GDM1 (cell line): ENCODE measurements at regions not wholly inside any gene's neighbourhood (a gene's known extent, or its start where the extent isn't known, plus 50 kb on each side); places are given as distances from the start of the nearest gene placed in this dataset.
A peak's percentile ranks its signal among the peaks of the same experiment; 100 is the strongest.
"Not testable (repeated sequence)": the region's sequence is repeated elsewhere in the genome, so short reads cannot be mapped to it uniquely, and the experiment has no call there.

Experiments used
- DNase-seq: peaks from one replicate; lab custom pipeline; 2025; lab: John Stamatoyannopoulos, UW

GRCh38 chr6:133789449-133789848 is 99.5 kb upstream of the TCF21 start:
- DNase-seq: not testable (repeated sequence)

GRCh38 chr6:133790756-133791155 is 98.2 kb upstream of the TCF21 start:
- not testable (repeated sequence) for DNase-seq

- DNase-seq: not testable (repeated sequence)
Measured at GRCh38 chr6:133795051-133795450, 93.9 kb upstream of the TCF21 start.

GRCh38 chr6:133796235-133796634 is 92.7 kb upstream of the TCF21 start:
- no peak for DNase-seq

GRCh38 chr6:133799043-133799442 is 89.9 kb upstream of the TCF21 start:
- DNase-seq: no peak

GRCh38 chr6:133802861-133803260 is 86.1 kb upstream of the TCF21 start:
- no peak for DNase-seq

GRCh38 chr6:133804265-133804664 is 84.6 kb upstream of the TCF21 start:
- DNase-seq: no peak

GRCh38 chr6:133805876-133806275 is 83.0 kb upstream of the TCF21 start:
- DNase-seq: no peak

GRCh38 chr6:133806382-133807140 is 82.4 kb upstream of the TCF21 start:
- DNase-seq: no peak

GRCh38 chr6:133807501-133807900 is 81.4 kb upstream of the TCF21 start:
- no peak for DNase-seq

- no peak for DNase-seq
Measured at GRCh38 chr6:133809406-133809805, 79.5 kb upstream of the TCF21 start.

- no peak for DNase-seq
Measured at GRCh38 chr6:133811557-133811956, 77.4 kb upstream of the TCF21 start.

- DNase-seq: not testable (repeated sequence)
Measured at GRCh38 chr6:133812446-133812845, 76.5 kb upstream of the TCF21 start.

- no peak for DNase-seq
Measured at GRCh38 chr6:133814238-133814637, 74.7 kb upstream of the TCF21 start.

GRCh38 chr6:133814797-133815196 is 74.1 kb upstream of the TCF21 start:
- no peak for DNase-seq

- no peak for DNase-seq
Measured at GRCh38 chr6:133815313-133815712, 73.6 kb upstream of the TCF21 start.

GRCh38 chr6:133816171-133816570 is 72.7 kb upstream of the TCF21 start:
- no peak for DNase-seq

GRCh38 chr6:133817460-133818047 is 71.4 kb upstream of the TCF21 start:
- peak; percentile 2 for DNase-seq

- no peak for DNase-seq
Measured at GRCh38 chr6:133818320-133818719, 70.6 kb upstream of the TCF21 start.

GRCh38 chr6:133820208-133820607 is 68.7 kb upstream of the TCF21 start:
- no peak for DNase-seq

- DNase-seq: no peak
Measured at GRCh38 chr6:133827766-133828165, 61.1 kb upstream of the TCF21 start.

GRCh38 chr6:133833949-133834359 is 55.0 kb upstream of the TCF21 start:
- DNase-seq: no peak

- DNase-seq: no peak
Measured at GRCh38 chr6:133834472-133835170, 54.3 kb upstream of the TCF21 start.
